ENCODE measurements at regions not wholly inside any gene's neighbourhood (a gene's known extent, or its start where the extent isn't known, plus 50 kb on each side); places are given as distances from the start of the nearest gene placed in this dataset.

GRCh38 chr3:5572168-5572567, 384.7 kb downstream of the EDEM1 start:
- no peak for TF ChIP-seq POLR2A (IDR thresholded peaks at IDR 0.05)
- no peak for TF ChIP-seq CTCF (IDR thresholded peaks at IDR 0.05 in 8 of 11, conservative IDR thresholded peaks at IDR 0.05 in 3 of 11)

Data from spleen (tissue), 7 donors.